ENCODE measurements at regions not wholly inside any gene's neighbourhood (a gene's known extent, or its start where the extent isn't known, plus 50 kb on each side); places are given as distances from the start of the nearest gene placed in this dataset.

DNA sequence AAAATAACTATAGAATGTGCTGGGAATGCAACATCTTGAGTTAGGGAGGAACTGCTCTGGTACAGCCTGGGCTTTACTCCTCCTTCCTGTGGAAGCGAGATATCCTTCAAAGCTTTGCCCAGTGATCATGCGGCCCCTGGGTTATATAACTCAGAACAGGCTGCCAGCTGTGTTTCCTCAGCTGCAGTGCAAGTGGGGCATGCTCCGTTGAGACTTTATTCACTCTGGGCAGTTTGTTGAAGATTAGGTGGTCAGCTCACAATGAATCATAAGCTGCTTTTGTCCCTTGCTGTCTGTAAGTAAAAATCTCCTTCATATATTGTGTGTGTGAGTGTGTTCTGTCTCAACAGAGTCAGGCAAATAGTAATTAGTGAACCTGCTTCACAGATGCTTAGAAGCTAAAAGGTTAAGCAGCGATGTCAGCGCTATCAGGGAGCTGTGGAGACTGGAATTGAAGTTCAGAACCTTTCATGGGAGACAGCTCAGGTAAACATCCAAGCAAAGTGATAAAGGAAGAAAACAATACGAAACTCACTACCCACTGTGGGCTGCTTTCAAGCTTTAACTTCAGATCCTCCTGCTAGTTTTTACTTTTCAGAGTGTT, 688.4 kb downstream of the HTR1B start:
- no peaks in the 10 kb centered on the region for H3K36me3 ChIP-seq (ENCODE audit: control insufficient read depth, insufficient read depth, low read length)
- ChIA-PET CTCF (no interaction called here), POLR2A (no interaction called here)
- H3K27me3 ChIP-seq (ENCODE audit: control insufficient read depth, insufficient read depth, low read length): no peaks in the 10 kb centered on the region
- DNase-seq (ENCODE audit: low read depth): no peak
- H3K4me3 ChIP-seq (ENCODE audit: low read depth, low read length): no peak overlapping the region
- TF ChIP-seq, protein P1, sequence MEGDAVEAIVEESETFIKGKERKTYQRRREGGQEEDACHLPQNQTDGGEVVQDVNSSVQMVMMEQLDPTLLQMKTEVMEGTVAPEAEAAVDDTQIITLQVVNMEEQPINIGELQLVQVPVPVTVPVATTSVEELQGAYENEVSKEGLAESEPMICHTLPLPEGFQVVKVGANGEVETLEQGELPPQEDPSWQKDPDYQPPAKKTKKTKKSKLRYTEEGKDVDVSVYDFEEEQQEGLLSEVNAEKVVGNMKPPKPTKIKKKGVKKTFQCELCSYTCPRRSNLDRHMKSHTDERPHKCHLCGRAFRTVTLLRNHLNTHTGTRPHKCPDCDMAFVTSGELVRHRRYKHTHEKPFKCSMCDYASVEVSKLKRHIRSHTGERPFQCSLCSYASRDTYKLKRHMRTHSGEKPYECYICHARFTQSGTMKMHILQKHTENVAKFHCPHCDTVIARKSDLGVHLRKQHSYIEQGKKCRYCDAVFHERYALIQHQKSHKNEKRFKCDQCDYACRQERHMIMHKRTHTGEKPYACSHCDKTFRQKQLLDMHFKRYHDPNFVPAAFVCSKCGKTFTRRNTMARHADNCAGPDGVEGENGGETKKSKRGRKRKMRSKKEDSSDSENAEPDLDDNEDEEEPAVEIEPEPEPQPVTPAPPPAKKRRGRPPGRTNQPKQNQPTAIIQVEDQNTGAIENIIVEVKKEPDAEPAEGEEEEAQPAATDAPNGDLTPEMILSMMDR (IDR thresholded peaks at IDR 0.05; ENCODE audit: insufficient read depth, low read depth, low read length): no peak

DNA sequence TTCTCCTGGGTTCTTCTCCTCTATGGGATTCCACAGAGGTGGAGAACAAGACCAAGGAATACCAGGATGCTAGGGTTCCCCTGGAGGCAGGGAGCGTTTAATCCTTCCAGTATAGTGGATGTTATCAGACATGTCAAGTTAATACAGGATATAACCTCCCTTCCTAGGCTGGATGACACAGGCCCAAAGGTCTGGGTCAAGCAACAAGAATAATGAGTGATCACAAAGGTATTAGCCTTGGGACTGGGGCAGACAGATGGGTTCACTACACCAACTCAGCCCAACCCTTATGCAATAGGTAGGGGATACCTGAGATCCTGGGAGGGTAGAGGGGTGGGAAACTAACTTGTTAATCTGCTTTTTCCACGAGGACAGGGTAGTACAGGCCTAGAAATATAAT, 690.3 kb downstream of the HTR1B start:
- TF ChIP-seq, protein P1 (IDR thresholded peaks at IDR 0.05; ENCODE audit: insufficient read depth, low read depth, low read length): no peak
- Histone ChIP-seq H3K4me3 (ENCODE audit: low read depth, low read length) (no peak overlapping the region), H3K27me3 (ENCODE audit: control insufficient read depth, insufficient read depth, low read length) (no peaks in the 10 kb centered on the region), H3K36me3 (ENCODE audit: control insufficient read depth, insufficient read depth, low read length) (no peaks in the 10 kb centered on the region)
- ChIA-PET CTCF (no interaction called here), POLR2A (no interaction called here)
- DNase-seq (ENCODE audit: low read depth): no peak

DNA sequence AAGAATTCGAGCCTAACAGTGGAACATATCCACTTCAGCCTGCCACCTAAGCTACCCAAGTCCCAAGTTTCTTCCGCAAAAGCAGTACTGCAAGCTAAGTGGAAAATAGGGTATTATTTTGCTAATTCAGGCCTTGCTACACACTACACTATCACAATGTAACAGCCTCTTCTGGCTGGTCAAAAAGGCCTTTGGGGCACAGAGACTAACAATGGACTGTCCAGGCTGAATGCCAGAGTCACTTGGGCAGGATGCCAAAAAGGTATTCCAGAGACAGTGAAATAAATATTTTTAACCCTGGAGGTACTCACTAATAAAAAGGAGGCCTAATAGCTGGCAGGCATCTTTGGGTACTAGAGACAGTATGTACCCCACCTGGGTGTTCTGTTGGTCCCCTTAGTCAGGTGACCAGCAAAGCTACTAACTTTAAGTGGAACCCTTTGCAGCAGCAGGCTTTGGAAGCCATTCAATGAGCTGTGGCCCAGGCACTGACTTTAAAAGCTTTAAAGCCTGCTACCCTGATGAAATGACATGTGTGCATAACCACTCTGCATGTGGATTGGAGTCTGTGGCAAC, 692.1 kb downstream of the HTR1B start:
- TF ChIP-seq, protein P1 (IDR thresholded peaks at IDR 0.05; ENCODE audit: insufficient read depth, low read depth, low read length): no peak
- CTCF ChIA-PET: no interaction called here
- no peak overlapping the region for H3K4me3 ChIP-seq (ENCODE audit: low read depth, low read length)
- POLR2A ChIA-PET: interaction anchor here (0.6 kb wide), 1 partner anchor 241 kb away, joined by 3 read pairs; no protein-coding TSS in a partner anchor
- H3K36me3 ChIP-seq (ENCODE audit: control insufficient read depth, insufficient read depth, low read length): no peaks in the 10 kb centered on the region
- DNase-seq (ENCODE audit: low read depth): no peak
- H3K27me3 ChIP-seq (ENCODE audit: control insufficient read depth, insufficient read depth, low read length): no peaks in the 10 kb centered on the region

DNA sequence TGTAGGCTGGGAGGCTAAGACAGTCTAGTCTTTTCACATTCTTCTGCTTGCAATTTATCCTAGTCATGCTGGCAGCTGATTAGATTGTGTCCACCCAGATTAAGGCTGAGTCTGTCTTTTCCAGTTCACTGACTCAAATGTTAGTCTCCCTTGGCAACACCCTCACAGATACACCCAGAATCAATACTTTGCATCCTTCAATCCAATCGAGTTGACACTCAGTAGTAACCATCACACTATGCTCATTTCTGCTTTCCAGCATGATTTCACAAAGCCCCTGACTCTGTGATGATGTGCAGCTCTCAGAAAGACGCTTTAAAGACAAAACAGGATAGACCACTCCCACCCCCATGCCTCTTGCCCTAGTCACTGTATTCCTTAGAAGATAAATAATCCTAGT, 693.0 kb downstream of the HTR1B start:
- TF ChIP-seq, protein P1 (IDR thresholded peaks at IDR 0.05; ENCODE audit: insufficient read depth, low read depth, low read length): no peak
- Histone ChIP-seq H3K27me3 (ENCODE audit: control insufficient read depth, insufficient read depth, low read length) (no peaks in the 10 kb centered on the region), H3K4me3 (ENCODE audit: low read depth, low read length) (no peak overlapping the region), H3K36me3 (ENCODE audit: control insufficient read depth, insufficient read depth, low read length) (no peaks in the 10 kb centered on the region)
- CTCF ChIA-PET: no interaction called here
- POLR2A ChIA-PET: interaction anchor here (0.6 kb wide), 1 partner anchor 242 kb away, joined by 3 read pairs; no protein-coding TSS in a partner anchor
- no peak for DNase-seq (ENCODE audit: low read depth)

DNA sequence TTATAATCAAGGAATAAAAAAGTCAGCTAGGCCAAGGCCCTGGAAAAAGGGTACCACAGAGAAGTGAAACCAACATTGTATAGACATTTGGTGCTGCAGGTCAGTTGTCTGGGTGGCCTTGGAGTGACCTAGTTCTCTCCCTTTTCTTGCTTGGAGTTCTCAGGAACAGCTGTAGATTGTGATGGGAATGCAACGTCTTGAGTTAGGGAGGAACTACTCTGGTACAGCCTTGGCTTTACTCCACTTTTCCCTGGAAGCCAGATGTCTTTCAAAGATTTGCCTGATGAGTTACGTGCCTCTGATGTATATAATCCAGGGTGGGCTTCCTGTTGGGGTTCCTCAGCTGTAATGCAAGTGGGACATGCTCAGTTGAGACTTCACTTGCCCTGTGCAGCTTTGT, 694.7 kb downstream of the HTR1B start:
- POLR2A ChIA-PET: no interaction called here
- DNase-seq (ENCODE audit: low read depth): no peak
- CTCF ChIA-PET: no interaction called here
- Histone ChIP-seq H3K36me3 (ENCODE audit: control insufficient read depth, insufficient read depth, low read length) (no peaks in the 10 kb centered on the region), H3K27me3 (ENCODE audit: control insufficient read depth, insufficient read depth, low read length) (no peaks in the 10 kb centered on the region), H3K4me3 (ENCODE audit: low read depth, low read length) (no peak overlapping the region)
- TF ChIP-seq, protein P1 (IDR thresholded peaks at IDR 0.05; ENCODE audit: insufficient read depth, low read depth, low read length): no peak

Measured in BJ (cell line).